Stimulated activated memory B cell treated with anti-CD40 and anti-IgM and Interleukin-4, amounts not matched to agents 10 μg/mL and 1 μg/mL and 100 μg/mL, for 72 hours (primary cell): ENCODE measurements at regions not wholly inside any gene's neighbourhood (a gene's known extent, or its start where the extent isn't known, plus 50 kb on each side); places are given as distances from the start of the nearest gene placed in this dataset.
A peak's percentile ranks its signal among the peaks of the same experiment; 100 is the strongest.

Experiments
- ATAC-seq: fragments of 150-1000 bp; cut with Tn5 transposase; 2 replicates; pipeline ENCODE4 v1.10.0; 2021
- H3K27ac Mint-ChIP-seq: one replicate; pipeline ENCODE4 v1.8.0; 2022; ENCODE audit warnings: mild to moderate bottlenecking, mixed read lengths
- H3K27me3 Mint-ChIP-seq: one replicate; pipeline ENCODE4 v1.8.0; 2022; ENCODE audit warnings: mixed read lengths
- H3K36me3 Mint-ChIP-seq: one replicate; pipeline ENCODE4 v1.8.0; 2022; ENCODE audit warnings: mixed read lengths
- H3K4me1 Mint-ChIP-seq: one replicate; pipeline ENCODE4 v1.8.0; 2022; ENCODE audit warnings: mixed read lengths
- H3K4me3 Mint-ChIP-seq: one replicate; pipeline ENCODE4 v1.8.0; 2022; ENCODE audit warnings: mild to moderate bottlenecking, moderate library complexity, mixed read lengths
- H3K9me3 Mint-ChIP-seq: one replicate; pipeline ENCODE4 v1.8.0; 2022; ENCODE audit warnings: mixed read lengths

- H3K27ac Mint-ChIP-seq: no peak overlapping the region
- peaks cover 21% of the 10 kb centered on the region for H3K4me1 Mint-ChIP-seq
- peaks cover 69% of the 10 kb centered on the region for H3K27me3 Mint-ChIP-seq
- no peak for ATAC-seq
- no peak overlapping the region for H3K4me3 Mint-ChIP-seq
- no peaks in the 10 kb centered on the region for H3K9me3 Mint-ChIP-seq
- H3K36me3 Mint-ChIP-seq: no peaks in the 10 kb centered on the region
These were observed 218.3 kb downstream of the RBFOX3 start for GRCh38 chr17:79392598-79392997.

DNA sequence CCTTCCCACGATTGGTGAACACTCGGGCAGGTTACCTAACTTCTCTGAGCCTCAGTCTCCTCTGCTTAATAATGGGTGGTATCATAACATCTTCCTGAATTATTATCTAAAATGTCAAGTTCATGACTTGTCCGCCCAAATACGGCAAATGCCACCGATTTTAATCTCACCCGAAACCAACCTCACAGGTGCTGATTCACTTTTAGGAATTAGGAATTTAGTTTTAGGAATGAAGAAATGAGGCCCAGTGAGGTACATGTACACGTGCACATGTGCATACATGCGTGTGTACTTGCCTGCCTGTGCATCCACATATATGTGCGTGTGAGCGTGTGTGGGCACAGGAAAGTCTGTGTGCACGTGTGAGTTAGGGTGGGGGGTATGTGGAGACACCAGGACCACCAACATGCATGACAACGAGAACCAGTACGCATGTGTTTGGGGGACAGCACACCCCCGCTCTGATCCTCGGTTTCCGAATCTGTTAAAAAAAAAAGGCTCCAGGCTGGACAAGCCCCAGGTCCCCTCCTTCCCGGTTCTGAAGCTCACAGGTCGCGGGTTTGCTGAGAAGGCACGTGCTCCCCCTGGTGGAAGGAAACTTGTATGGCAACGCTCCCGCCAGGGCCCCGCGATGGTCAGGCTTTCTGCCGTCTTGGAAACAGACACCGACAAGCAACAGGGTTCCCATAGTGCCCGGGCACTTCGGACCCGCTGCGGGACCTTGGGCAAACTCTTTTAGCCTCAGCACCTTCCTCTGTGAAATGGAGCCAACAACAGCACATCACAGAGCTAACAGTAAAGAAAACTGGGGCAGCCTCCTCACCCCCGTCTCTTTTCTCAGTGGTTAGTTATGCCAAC, 219.2 kb downstream of the RBFOX3 start:
- no peaks in the 10 kb centered on the region for H3K36me3 Mint-ChIP-seq
- H3K9me3 Mint-ChIP-seq: no peaks in the 10 kb centered on the region
- H3K27me3 Mint-ChIP-seq: peaks cover 60% of the 10 kb centered on the region
- ATAC-seq: peak; percentile 64
- H3K4me1 Mint-ChIP-seq: peaks cover 21% of the 10 kb centered on the region
- H3K27ac Mint-ChIP-seq: peak overlapping the region; percentile 57
- no peak overlapping the region for H3K4me3 Mint-ChIP-seq

GRCh38 chr17:79389896-79390295, 221.0 kb downstream of the RBFOX3 start:
- H3K4me3 Mint-ChIP-seq: no peak overlapping the region
- ATAC-seq: no peak
- H3K4me1 Mint-ChIP-seq: peaks cover 21% of the 10 kb centered on the region
- no peaks in the 10 kb centered on the region for H3K9me3 Mint-ChIP-seq
- H3K27me3 Mint-ChIP-seq: peaks cover 48% of the 10 kb centered on the region
- no peaks in the 10 kb centered on the region for H3K36me3 Mint-ChIP-seq
- H3K27ac Mint-ChIP-seq: no peak overlapping the region

GRCh38 chr17:79388556-79389295, 222.1 kb downstream of the RBFOX3 start:
- ATAC-seq: peak; percentile 73
- peaks cover 36% of the 10 kb centered on the region for H3K27me3 Mint-ChIP-seq
- H3K27ac Mint-ChIP-seq: no peak overlapping the region
- no peak overlapping the region for H3K4me3 Mint-ChIP-seq
- H3K36me3 Mint-ChIP-seq: no peaks in the 10 kb centered on the region
- H3K4me1 Mint-ChIP-seq: peaks cover 21% of the 10 kb centered on the region
- H3K9me3 Mint-ChIP-seq: no peaks in the 10 kb centered on the region

GRCh38 chr17:79387783-79388182, 223.1 kb downstream of the RBFOX3 start:
- no peak overlapping the region for H3K27ac Mint-ChIP-seq
- peaks cover 27% of the 10 kb centered on the region for H3K27me3 Mint-ChIP-seq
- no peaks in the 10 kb centered on the region for H3K9me3 Mint-ChIP-seq
- peaks cover 21% of the 10 kb centered on the region for H3K4me1 Mint-ChIP-seq
- no peak overlapping the region for H3K4me3 Mint-ChIP-seq
- no peak for ATAC-seq
- H3K36me3 Mint-ChIP-seq: no peaks in the 10 kb centered on the region

DNA sequence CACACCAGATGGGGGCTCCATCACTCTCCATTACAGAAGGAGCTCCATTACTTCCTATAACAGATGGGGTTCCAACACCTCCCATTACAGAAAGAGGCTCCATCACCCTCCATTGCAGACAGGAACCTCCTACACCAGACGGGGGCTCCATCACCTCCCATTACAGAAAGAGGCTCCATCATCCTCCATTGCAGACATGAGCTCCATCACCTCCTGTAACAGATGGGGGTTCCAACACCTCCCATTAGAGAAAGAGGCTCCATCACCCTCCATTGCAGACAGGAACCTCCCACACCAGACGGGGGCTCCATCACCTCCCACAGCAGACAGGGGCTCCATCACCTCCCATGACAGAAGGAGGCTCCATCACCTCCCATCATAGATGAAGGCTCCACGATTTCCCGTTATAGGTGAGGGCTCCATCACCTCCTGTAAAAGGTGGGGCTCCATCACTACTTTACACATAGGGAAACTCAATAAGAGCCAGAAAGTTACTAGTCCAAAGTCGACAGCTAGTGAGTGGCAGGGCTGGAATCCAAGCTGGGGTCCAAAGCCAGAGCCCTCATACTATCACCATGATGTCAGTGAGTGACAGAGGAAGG, 224.8 kb downstream of the RBFOX3 start:
- Mint-ChIP-seq H3K27ac (no peak overlapping the region), H3K4me3 (no peak overlapping the region), H3K4me1 (peaks cover 12% of the 10 kb centered on the region), H3K27me3 (peaks cover 9% of the 10 kb centered on the region), H3K36me3 (no peaks in the 10 kb centered on the region), H3K9me3 (no peaks in the 10 kb centered on the region)
- ATAC-seq: no peak

- no peak for ATAC-seq
- no peak overlapping the region for H3K4me3 Mint-ChIP-seq
- no peaks in the 10 kb centered on the region for H3K36me3 Mint-ChIP-seq
- H3K27me3 Mint-ChIP-seq: peaks cover 35% of the 10 kb centered on the region
- H3K27ac Mint-ChIP-seq: no peak overlapping the region
- H3K4me1 Mint-ChIP-seq: no peaks in the 10 kb centered on the region
- no peaks in the 10 kb centered on the region for H3K9me3 Mint-ChIP-seq
These were observed 228.5 kb downstream of the RBFOX3 start for GRCh38 chr17:79382313-79382712.

DNA sequence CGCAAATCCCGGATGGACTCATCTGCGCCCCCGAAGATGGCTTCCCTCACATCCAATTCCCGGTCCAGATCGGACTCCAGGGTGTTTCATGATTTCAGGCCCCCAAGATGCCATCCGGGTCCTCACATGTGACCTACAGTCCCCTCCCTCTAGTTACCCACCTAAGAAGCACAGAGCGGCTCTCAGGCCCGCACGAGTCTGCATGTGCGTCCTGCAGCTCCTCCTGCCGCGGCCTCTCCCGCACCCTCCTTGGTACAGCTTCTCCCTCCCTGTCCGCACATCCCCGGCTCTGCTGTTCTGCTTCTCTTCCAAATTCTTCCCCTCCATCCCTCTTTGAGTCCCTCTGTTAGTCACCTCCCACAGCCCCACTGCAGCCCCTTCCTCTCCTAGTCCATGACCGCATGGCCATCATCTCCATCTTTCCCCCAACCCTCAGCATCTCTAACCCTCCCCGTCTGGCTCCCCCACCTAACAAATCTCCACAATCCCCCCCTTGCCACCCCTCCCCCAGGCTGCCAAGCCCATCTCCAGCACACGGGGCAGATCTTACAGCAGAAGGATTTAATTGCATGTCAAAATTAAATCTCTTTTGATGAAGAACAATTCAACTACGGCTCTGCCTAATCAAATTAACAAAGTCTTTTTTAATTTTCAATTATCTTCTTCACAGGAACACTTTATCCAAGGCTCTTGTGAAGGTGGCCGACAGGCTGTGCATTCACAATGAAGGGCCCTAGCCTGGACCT, 231.0 kb downstream of the RBFOX3 start:
- H3K4me3 Mint-ChIP-seq: no peak overlapping the region
- no peaks in the 10 kb centered on the region for H3K9me3 Mint-ChIP-seq
- peaks cover 59% of the 10 kb centered on the region for H3K27me3 Mint-ChIP-seq
- H3K36me3 Mint-ChIP-seq: no peaks in the 10 kb centered on the region
- no peak for ATAC-seq
- no peaks in the 10 kb centered on the region for H3K4me1 Mint-ChIP-seq
- H3K27ac Mint-ChIP-seq: no peak overlapping the region

GRCh38 chr17:79377230-79377786, 233.5 kb downstream of the RBFOX3 start:
- Mint-ChIP-seq H3K9me3 (no peaks in the 10 kb centered on the region), H3K27me3 (peaks cover 82% of the 10 kb centered on the region), H3K27ac (no peak overlapping the region), H3K4me3 (no peak overlapping the region), H3K4me1 (peaks cover 4% of the 10 kb centered on the region), H3K36me3 (no peaks in the 10 kb centered on the region)
- no peak for ATAC-seq

DNA sequence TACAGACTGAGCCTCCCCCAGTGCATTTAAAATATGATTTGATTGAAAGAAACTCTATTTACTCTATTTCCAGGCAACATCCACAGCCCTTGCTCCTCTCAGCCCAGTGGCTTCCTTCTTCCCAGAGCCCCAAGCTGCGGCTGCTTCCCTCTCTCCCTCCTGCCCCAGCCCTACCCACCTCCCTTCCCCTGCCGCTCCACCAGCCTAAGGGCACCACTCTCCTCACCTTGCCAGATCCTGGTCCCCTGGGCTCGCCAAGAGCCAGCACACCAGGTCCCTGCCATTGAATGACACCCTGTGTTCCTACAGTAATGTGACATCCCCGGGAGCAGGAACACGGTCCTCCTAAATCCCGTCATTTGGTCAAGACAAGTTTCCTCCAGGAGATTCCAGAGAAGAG, 236.0 kb downstream of the RBFOX3 start:
- ATAC-seq: no peak
- H3K27me3 Mint-ChIP-seq: peaks cover 97% of the 10 kb centered on the region
- H3K4me1 Mint-ChIP-seq: peaks cover 13% of the 10 kb centered on the region
- H3K9me3 Mint-ChIP-seq: no peaks in the 10 kb centered on the region
- H3K4me3 Mint-ChIP-seq: no peak overlapping the region
- H3K27ac Mint-ChIP-seq: no peak overlapping the region
- H3K36me3 Mint-ChIP-seq: no peaks in the 10 kb centered on the region

DNA sequence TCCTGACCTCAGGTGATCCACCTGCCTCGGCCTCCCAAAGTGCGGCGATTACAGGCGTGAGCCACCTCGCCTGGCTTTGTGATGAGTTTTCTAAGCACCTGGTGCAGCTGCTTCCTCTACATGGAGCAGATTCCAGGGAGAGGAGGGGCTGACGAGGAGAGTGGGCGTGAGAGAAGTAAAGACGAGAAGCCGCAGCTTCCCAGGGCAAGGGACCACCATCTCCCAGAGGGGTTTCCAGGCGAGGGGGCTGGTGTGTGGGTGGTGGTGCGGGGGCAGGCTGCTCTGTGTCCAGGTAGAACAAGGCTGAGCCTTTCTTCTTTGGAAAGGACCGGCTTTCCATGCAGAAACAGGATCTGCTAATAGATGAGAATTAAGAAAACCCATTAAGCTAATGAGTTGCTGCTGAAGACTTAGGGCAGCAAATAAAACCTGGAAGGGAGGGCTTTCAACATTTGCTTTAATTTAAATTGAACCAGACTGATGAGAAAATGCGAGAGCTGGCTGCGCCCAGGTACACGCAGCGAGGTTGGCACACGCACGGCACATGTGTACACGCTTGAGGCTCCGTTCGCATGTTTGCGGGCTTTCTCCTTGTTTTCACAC, 236.7 kb downstream of the RBFOX3 start:
- no peak overlapping the region for H3K4me3 Mint-ChIP-seq
- peaks cover 13% of the 10 kb centered on the region for H3K4me1 Mint-ChIP-seq
- H3K36me3 Mint-ChIP-seq: no peaks in the 10 kb centered on the region
- peaks cover 97% of the 10 kb centered on the region for H3K27me3 Mint-ChIP-seq
- no peak for ATAC-seq
- H3K27ac Mint-ChIP-seq: no peak overlapping the region
- H3K9me3 Mint-ChIP-seq: no peaks in the 10 kb centered on the region

DNA sequence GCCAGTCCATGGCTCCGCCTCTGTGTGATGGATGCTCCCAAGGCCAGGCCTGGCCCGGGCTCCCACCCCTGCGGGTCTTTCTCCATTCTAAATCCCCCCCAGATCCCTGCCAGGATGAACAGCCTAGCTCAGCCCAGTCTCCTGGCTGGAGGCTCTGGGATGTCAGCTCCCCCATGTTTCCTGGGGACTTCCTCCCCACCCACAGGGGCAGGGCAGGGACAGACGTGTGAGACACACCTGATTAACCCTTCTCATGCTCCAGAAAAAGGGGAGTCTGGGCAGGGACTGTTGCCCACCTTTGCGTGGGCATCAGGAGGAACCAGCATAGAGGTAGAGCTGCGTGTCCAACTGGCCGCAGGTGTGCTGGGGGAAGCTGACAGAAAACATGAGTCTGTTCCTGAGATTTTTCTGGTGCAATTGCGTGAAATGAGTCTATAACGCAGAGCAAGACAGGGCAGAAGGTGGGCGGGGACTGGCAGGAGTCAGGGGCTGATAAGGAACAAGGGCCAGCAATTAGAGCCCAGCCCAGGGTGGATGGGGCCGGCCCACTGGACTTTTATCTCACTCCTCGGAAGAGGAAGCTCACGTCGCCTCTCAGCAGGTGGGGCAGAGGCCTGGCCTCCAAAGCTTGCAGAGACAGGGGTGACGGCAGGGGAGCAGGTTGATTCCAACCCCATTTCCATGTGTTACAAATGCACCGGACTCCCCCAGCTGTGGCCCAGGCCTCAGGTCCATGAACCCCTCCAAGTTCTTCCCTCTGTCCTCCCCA, 238.2 kb downstream of the RBFOX3 start:
- Mint-ChIP-seq H3K36me3 (no peaks in the 10 kb centered on the region), H3K27ac (no peak overlapping the region), H3K4me1 (peaks cover 13% of the 10 kb centered on the region), H3K27me3 (peaks cover 96% of the 10 kb centered on the region), H3K4me3 (no peak overlapping the region), H3K9me3 (no peaks in the 10 kb centered on the region)
- ATAC-seq: no peak

- no peak overlapping the region for H3K4me3 Mint-ChIP-seq
- no peaks in the 10 kb centered on the region for H3K36me3 Mint-ChIP-seq
- no peaks in the 10 kb centered on the region for H3K9me3 Mint-ChIP-seq
- H3K27me3 Mint-ChIP-seq: peaks cover 96% of the 10 kb centered on the region
- no peak overlapping the region for H3K27ac Mint-ChIP-seq
- ATAC-seq: no peak
- peaks cover 13% of the 10 kb centered on the region for H3K4me1 Mint-ChIP-seq
These were observed 238.9 kb downstream of the RBFOX3 start for GRCh38 chr17:79371984-79372383.

GRCh38 chr17:79370594-79370993, 240.3 kb downstream of the RBFOX3 start:
- ATAC-seq: no peak
- no peaks in the 10 kb centered on the region for H3K9me3 Mint-ChIP-seq
- H3K36me3 Mint-ChIP-seq: no peaks in the 10 kb centered on the region
- H3K4me1 Mint-ChIP-seq: peaks cover 13% of the 10 kb centered on the region
- peaks cover 91% of the 10 kb centered on the region for H3K27me3 Mint-ChIP-seq
- no peak overlapping the region for H3K27ac Mint-ChIP-seq
- H3K4me3 Mint-ChIP-seq: no peak overlapping the region
